ENCODE measurements at regions not wholly inside any gene's neighbourhood (a gene's known extent, or its start where the extent isn't known, plus 50 kb on each side); places are given as distances from the start of the nearest gene placed in this dataset.

- Mint-ChIP-seq H3K4me1 (no peaks in the 10 kb centered on the region), H3K27me3 (ENCODE audit: low read depth) (no peaks in the 10 kb centered on the region), H3K9me3 (no peaks in the 10 kb centered on the region), H3K4me3 (no peak overlapping the region), H3K36me3 (ENCODE audit: insufficient read depth in 1 of 3, low read depth in 3 of 3) (no peaks in the 10 kb centered on the region), H3K27ac (no peak overlapping the region)
- H3K14ac ChIP-seq (ENCODE audit: insufficient read depth, low read length), result no peak overlapping the region
- no peak overlapping the region for H3K27ac ChIP-seq (ENCODE audit: insufficient read length, low read depth, low read length)
- no peaks in the 10 kb centered on the region for H3K9me3 ChIP-seq (ENCODE audit: control insufficient read depth, low read depth, low read length)
- no peaks in the 10 kb centered on the region for H3K27me3 ChIP-seq (ENCODE audit: insufficient read depth, low read length)
- H3K18ac ChIP-seq (ENCODE audit: insufficient read length, low read depth, low read length), result no peak overlapping the region
- H3K9ac ChIP-seq (ENCODE audit: extremely low read depth, insufficient read length, low read length), result no peak overlapping the region
- no peaks in the 10 kb centered on the region for H3K79me2 ChIP-seq (ENCODE audit: insufficient read depth, low read length)
- TF ChIP-seq CTCF (conservative IDR thresholded peaks at IDR 0.05), result no peak
- H2BK5ac ChIP-seq (ENCODE audit: insufficient read length, low read length), result no peak overlapping the region
- no peak overlapping the region for H2BK120ac ChIP-seq (ENCODE audit: low read depth, low read length, poor library complexity, severe bottlenecking)
- no CpG with 5 or more reads among the region's 4 CpGs for WGBS (ENCODE audit: extremely low coverage, insufficient read length, low lambda C conversion rate)
- no peak overlapping the region for H2BK20ac ChIP-seq (ENCODE audit: low read depth, low read length, poor library complexity, severe bottlenecking)
- no peak overlapping the region for H3K23ac ChIP-seq (ENCODE audit: insufficient read length, low read depth, low read length)
- H3T11ph ChIP-seq (ENCODE audit: low read length), result no peak overlapping the region
- no peak overlapping the region for H4K8ac ChIP-seq (replicated peaks; ENCODE audit: insufficient read length, low read depth, low read length)
- no peak for DNase-seq
- no peak overlapping the region for H2BK12ac ChIP-seq (ENCODE audit: insufficient read length, low read depth, low read length)
- no peaks in the 10 kb centered on the region for H4K20me1 ChIP-seq (ENCODE audit: control insufficient read depth, insufficient read depth, insufficient read length)
- H4K91ac ChIP-seq (ENCODE audit: insufficient read length, low read depth, low read length), result no peak overlapping the region
- no peak overlapping the region for H3K4me2 ChIP-seq (ENCODE audit: insufficient read depth, insufficient read length, low read length)
- no peak overlapping the region for H2BK15ac ChIP-seq (ENCODE audit: low read depth, low read length)
- H3K56ac ChIP-seq (ENCODE audit: insufficient read length, low read depth, low read length), result no peak overlapping the region
- no peaks in the 10 kb centered on the region for H3K4me1 ChIP-seq (ENCODE audit: insufficient read depth, low read length)
- no peaks in the 10 kb centered on the region for H3K23me2 ChIP-seq (ENCODE audit: insufficient read length, low read depth, low read length, poor library complexity, severe bottlenecking)
- no peak overlapping the region for H2AK5ac ChIP-seq (ENCODE audit: insufficient read length, low read length)
- H2AFZ ChIP-seq (ENCODE audit: low read length), result no peak overlapping the region
- no peaks in the 10 kb centered on the region for H3K79me1 ChIP-seq (ENCODE audit: insufficient read depth, low read depth, low read length, poor library complexity, severe bottlenecking)
- H3K4ac ChIP-seq (ENCODE audit: low read depth, low read length), result no peak overlapping the region
- H4K5ac ChIP-seq (ENCODE audit: insufficient read length, low read depth, low read length), result no peak overlapping the region
Measured at GRCh38 chr13:22425087-22425486, 754.2 kb downstream of the FGF9 start.
